Nephron progenitor cell (in vitro differentiated cells): ENCODE measurements at regions not wholly inside any gene's neighbourhood (a gene's known extent, or its start where the extent isn't known, plus 50 kb on each side); places are given as distances from the start of the nearest gene placed in this dataset.
A peak's percentile ranks its signal among the peaks of the same experiment; 100 is the strongest.

Experiments used
- DNase-seq: peaks from one replicate; pipeline ENCODE4 v3.0.0; 2021
- H3K27ac Mint-ChIP-seq: 2 replicates; pipeline ENCODE4 v1.8.0; 2021; ENCODE audit warnings: mild to moderate bottlenecking, moderate library complexity, mixed read lengths
- H3K27me3 Mint-ChIP-seq: 2 replicates; pipeline ENCODE4 v1.8.0; 2021; ENCODE audit warnings: mild to moderate bottlenecking, low read depth, mixed read lengths; ENCODE audit not compliant: poor library complexity
- H3K36me3 Mint-ChIP-seq: 2 replicates; pipeline ENCODE4 v1.8.0; 2021; ENCODE audit warnings: low read depth, mixed read lengths
- H3K4me1 Mint-ChIP-seq: 2 replicates; pipeline ENCODE4 v1.8.0; 2021; ENCODE audit warnings: mixed read lengths
- H3K4me3 Mint-ChIP-seq: 2 replicates; pipeline ENCODE4 v1.8.0; 2021; ENCODE audit warnings: mild to moderate bottlenecking, moderate library complexity, mixed read lengths
- H3K9me3 Mint-ChIP-seq: 2 replicates; pipeline ENCODE4 v1.8.0; 2021; ENCODE audit warnings: mild to moderate bottlenecking, moderate library complexity, mixed read lengths
- TF ChIP-seq, protein P1 (sequence below): fragments of 200-600 bp; sonication (generic); IDR thresholded peaks from 2 replicates; pipeline ENCODE4 v1.5.0; 2021; ENCODE audit warnings: antibody characterized with exemption

DNA sequence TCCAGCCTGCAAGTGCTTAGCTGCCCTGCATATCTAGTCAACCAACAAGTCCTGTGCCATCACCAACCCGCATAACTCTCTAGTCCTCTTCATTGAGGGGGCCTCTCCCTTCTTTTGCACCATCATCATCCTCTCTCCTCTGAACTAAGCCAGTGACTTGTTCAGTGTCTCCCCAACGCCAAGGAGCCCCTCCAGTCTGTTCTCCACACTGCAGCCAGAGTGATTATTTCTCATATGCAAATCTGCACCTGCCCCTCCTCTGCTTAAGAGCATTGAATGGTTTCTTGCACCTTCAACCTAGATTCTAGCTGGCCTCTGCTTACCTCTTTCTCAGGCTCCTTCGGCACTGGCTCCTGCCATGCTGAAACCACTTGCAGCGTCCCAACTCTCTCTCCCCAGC lies 141.8 kb downstream of the FAM161A start:
- H3K4me3 Mint-ChIP-seq = no peak overlapping the region
- TF ChIP-seq, protein P1, sequence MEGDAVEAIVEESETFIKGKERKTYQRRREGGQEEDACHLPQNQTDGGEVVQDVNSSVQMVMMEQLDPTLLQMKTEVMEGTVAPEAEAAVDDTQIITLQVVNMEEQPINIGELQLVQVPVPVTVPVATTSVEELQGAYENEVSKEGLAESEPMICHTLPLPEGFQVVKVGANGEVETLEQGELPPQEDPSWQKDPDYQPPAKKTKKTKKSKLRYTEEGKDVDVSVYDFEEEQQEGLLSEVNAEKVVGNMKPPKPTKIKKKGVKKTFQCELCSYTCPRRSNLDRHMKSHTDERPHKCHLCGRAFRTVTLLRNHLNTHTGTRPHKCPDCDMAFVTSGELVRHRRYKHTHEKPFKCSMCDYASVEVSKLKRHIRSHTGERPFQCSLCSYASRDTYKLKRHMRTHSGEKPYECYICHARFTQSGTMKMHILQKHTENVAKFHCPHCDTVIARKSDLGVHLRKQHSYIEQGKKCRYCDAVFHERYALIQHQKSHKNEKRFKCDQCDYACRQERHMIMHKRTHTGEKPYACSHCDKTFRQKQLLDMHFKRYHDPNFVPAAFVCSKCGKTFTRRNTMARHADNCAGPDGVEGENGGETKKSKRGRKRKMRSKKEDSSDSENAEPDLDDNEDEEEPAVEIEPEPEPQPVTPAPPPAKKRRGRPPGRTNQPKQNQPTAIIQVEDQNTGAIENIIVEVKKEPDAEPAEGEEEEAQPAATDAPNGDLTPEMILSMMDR = no peak
- no peak overlapping the region for H3K27ac Mint-ChIP-seq
- no peaks in the 10 kb centered on the region for H3K36me3 Mint-ChIP-seq
- no peaks in the 10 kb centered on the region for H3K9me3 Mint-ChIP-seq
- H3K4me1 Mint-ChIP-seq = peaks cover 20% of the 10 kb centered on the region
- no peak for DNase-seq
- H3K27me3 Mint-ChIP-seq = peaks cover 3% of the 10 kb centered on the region

DNA sequence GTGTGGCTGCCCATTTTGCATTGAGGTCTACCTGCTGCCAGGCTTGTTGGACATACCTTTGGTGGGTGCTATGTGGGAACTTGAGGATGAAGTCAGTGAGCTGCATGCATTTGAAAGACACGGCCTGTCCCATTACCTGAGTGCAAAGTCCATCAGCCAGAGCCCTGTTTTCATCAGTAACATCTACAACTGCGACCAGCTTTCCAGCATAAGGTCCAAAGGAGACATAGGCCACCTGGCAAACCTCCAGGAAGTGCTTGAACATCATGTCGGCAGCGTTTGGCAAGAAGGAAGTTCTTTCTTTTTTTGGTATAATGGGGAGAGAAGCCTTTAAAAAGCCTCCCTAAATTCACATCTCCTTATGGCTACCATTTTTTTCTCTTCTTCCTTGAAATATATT lies 143.1 kb downstream of the FAM161A start:
- Mint-ChIP-seq H3K9me3 (no peaks in the 10 kb centered on the region), H3K4me3 (no peak overlapping the region), H3K4me1 (peaks cover 20% of the 10 kb centered on the region), H3K36me3 (no peaks in the 10 kb centered on the region), H3K27ac (no peak overlapping the region), H3K27me3 (peaks cover 3% of the 10 kb centered on the region)
- no peak for DNase-seq
- TF ChIP-seq, protein P1 = no peak

DNA sequence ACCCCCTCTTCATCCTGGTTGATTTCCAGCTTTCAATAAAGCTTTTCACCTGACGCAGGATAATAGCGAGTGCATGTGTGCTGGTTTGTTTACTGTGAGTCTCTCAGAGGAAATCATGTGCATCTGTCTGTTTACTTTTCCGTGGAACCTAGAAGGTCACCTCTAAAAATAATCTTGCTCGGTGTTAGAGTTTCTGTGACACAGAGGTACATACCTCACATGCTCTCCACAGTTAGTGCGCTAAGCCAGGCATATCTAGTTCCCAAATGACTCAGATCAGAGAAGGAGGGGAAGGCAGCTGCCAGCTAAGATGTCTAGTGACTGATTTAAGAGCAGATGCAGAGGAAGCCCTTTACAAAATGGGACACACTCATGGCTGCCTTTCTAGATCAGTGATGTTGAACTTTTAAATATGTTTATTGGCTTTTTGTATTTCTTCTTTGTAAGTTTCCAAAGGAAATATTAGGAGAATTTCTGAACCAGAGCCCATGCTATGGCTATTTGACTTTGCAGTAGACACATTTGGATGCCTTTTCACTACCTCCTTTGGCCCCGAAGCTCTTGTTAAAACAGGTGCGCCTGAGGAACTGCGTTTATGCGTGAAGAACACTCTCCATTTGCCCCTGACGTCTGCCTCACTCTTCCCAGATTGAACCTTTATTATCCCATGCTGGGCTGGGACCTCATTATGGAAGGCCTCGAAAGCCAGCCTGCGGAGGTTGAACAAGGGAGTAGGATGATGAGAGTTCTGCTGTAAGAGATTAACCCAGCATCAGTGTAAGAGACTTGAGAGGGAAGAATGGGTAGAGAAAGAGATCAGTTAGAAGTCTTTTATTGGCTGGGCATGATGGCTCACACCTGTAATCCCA lies 145.6 kb downstream of the FAM161A start:
- H3K9me3 Mint-ChIP-seq = peaks cover 7% of the 10 kb centered on the region
- no peak overlapping the region for H3K4me3 Mint-ChIP-seq
- H3K4me1 Mint-ChIP-seq = peaks cover 14% of the 10 kb centered on the region
- DNase-seq = peak; percentile 16
- peaks cover 3% of the 10 kb centered on the region for H3K27me3 Mint-ChIP-seq
- TF ChIP-seq, protein P1 = no peak
- H3K36me3 Mint-ChIP-seq = peaks cover 4% of the 10 kb centered on the region
- peak overlapping the region; percentile 24 for H3K27ac Mint-ChIP-seq

DNA sequence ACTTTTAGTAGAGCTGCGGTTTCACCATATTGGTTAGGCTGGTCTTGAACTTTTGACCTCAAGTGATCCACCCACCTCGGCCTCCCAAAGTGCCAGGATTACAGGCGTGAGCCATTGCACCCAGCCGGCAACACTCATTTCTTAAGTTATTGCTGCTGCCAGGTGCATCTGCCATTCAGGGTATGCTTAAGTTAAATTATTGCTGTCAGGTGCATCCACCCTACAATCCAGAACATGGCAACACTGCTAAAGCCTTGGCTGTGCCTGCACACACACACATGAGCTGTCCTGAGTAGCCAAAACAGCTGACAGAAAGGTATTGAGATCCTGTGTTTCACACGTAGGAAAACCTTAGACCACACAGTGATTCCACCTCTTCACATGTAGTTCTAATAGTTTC lies 148.2 kb downstream of the FAM161A start:
- Mint-ChIP-seq H3K9me3 (peaks cover 7% of the 10 kb centered on the region), H3K36me3 (peaks cover 4% of the 10 kb centered on the region), H3K4me1 (peaks cover 14% of the 10 kb centered on the region), H3K4me3 (no peak overlapping the region), H3K27me3 (no peaks in the 10 kb centered on the region), H3K27ac (no peak overlapping the region)
- TF ChIP-seq, protein P1 = no peak
- no peak for DNase-seq

GRCh38 chr2:61704364-61704763 lies 149.5 kb downstream of the FAM161A start:
- no peak for DNase-seq
- H3K27ac Mint-ChIP-seq = no peak overlapping the region
- TF ChIP-seq, protein P1 = no peak
- peaks cover 14% of the 10 kb centered on the region for H3K4me1 Mint-ChIP-seq
- H3K36me3 Mint-ChIP-seq = peaks cover 4% of the 10 kb centered on the region
- no peaks in the 10 kb centered on the region for H3K27me3 Mint-ChIP-seq
- no peak overlapping the region for H3K4me3 Mint-ChIP-seq
- H3K9me3 Mint-ChIP-seq = peaks cover 7% of the 10 kb centered on the region

GRCh38 chr2:61702088-61702467 lies 151.8 kb downstream of the FAM161A start:
- Mint-ChIP-seq H3K27ac (no peak overlapping the region), H3K27me3 (no peaks in the 10 kb centered on the region), H3K4me3 (no peak overlapping the region), H3K9me3 (peaks cover 7% of the 10 kb centered on the region), H3K4me1 (no peaks in the 10 kb centered on the region), H3K36me3 (peaks cover 4% of the 10 kb centered on the region)
- no peak for DNase-seq
- TF ChIP-seq, protein P1 = no peak
